Endothelial cell (in vitro differentiated cells): ENCODE measurements at regions not wholly inside any gene's neighbourhood (a gene's known extent, or its start where the extent isn't known, plus 50 kb on each side); places are given as distances from the start of the nearest gene placed in this dataset.

Experiments used
- DNase-seq: peaks from one replicate; pipeline ENCODE4 v3.0.0; 2021; ENCODE audit warnings: low spot score
- H3K27ac Mint-ChIP-seq: one replicate; pipeline ENCODE4 v1.8.0; 2021; ENCODE audit warnings: mixed read lengths, inconsistent platforms; ENCODE audit not compliant: unreplicated experiment
- H3K27me3 Mint-ChIP-seq: one replicate; pipeline ENCODE4 v1.8.0; 2021; ENCODE audit warnings: mild to moderate bottlenecking, moderate library complexity, mixed read lengths, inconsistent platforms; ENCODE audit not compliant: unreplicated experiment
- H3K36me3 Mint-ChIP-seq: one replicate; pipeline ENCODE4 v1.8.0; 2021; ENCODE audit warnings: mild to moderate bottlenecking, low read depth, mixed read lengths, inconsistent platforms; ENCODE audit not compliant: unreplicated experiment
- H3K4me1 Mint-ChIP-seq: one replicate; pipeline ENCODE4 v1.8.0; 2021; ENCODE audit warnings: mild to moderate bottlenecking, mixed read lengths, inconsistent platforms; ENCODE audit not compliant: unreplicated experiment
- H3K4me3 Mint-ChIP-seq: one replicate; pipeline ENCODE4 v1.8.0; 2021; ENCODE audit warnings: mild to moderate bottlenecking, mixed read lengths, inconsistent platforms; ENCODE audit not compliant: unreplicated experiment
- H3K9me3 Mint-ChIP-seq: one replicate; pipeline ENCODE4 v1.8.0; 2021; ENCODE audit warnings: mixed read lengths, inconsistent platforms; ENCODE audit not compliant: unreplicated experiment
- CTCF ChIP-seq: fragments of 200-600 bp; sonication (generic); IDR thresholded peaks from one replicate; pipeline ENCODE4 v1.5.0; 2021; ENCODE audit warnings: antibody characterized with exemption; ENCODE audit not compliant: unreplicated experiment

GRCh38 chr13:66111628-66112027, 1118.5 kb downstream of the PCDH9 start:
- Mint-ChIP-seq H3K27ac (no peak overlapping the region), H3K27me3 (no peaks in the 10 kb centered on the region), H3K4me1 (no peaks in the 10 kb centered on the region), H3K9me3 (no peaks in the 10 kb centered on the region), H3K36me3 (no peaks in the 10 kb centered on the region), H3K4me3 (no peak overlapping the region)
- no peak for DNase-seq
- no peak for TF ChIP-seq CTCF

GRCh38 chr13:66106246-66106645, 1123.9 kb downstream of the PCDH9 start:
- Mint-ChIP-seq H3K4me3 (no peak overlapping the region), H3K36me3 (no peaks in the 10 kb centered on the region), H3K9me3 (no peaks in the 10 kb centered on the region), H3K4me1 (no peaks in the 10 kb centered on the region), H3K27ac (no peak overlapping the region), H3K27me3 (no peaks in the 10 kb centered on the region)
- no peak for TF ChIP-seq CTCF
- DNase-seq: no peak

GRCh38 chr13:66102864-66103263, 1127.3 kb downstream of the PCDH9 start:
- Mint-ChIP-seq H3K36me3 (no peaks in the 10 kb centered on the region), H3K9me3 (no peaks in the 10 kb centered on the region), H3K4me1 (no peaks in the 10 kb centered on the region), H3K4me3 (no peak overlapping the region), H3K27me3 (no peaks in the 10 kb centered on the region), H3K27ac (no peak overlapping the region)
- DNase-seq: no peak
- no peak for TF ChIP-seq CTCF

DNA sequence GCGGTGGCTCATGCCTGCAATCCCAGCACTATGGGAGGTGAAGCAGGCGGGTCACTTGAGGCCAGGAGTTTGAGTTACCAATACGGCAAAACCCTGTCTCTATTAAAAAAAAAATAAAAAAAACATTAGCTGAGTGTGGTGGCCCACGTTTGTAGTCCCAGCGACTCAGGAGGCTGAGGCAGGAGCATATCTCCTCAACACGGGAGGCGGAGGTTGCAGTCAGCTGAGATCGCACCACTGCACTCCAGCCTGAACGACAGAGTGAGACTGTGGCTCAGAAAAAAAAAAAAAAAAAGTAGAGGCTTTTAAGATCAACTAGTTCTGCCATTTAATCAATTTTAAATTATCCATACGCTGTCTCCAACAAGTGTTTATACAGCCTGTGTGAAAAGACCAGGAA, 1130.3 kb downstream of the PCDH9 start:
- Mint-ChIP-seq H3K27ac (no peak overlapping the region), H3K4me1 (no peaks in the 10 kb centered on the region), H3K36me3 (no peaks in the 10 kb centered on the region), H3K9me3 (no peaks in the 10 kb centered on the region), H3K27me3 (no peaks in the 10 kb centered on the region), H3K4me3 (no peak overlapping the region)
- TF ChIP-seq CTCF: no peak
- DNase-seq: no peak

GRCh38 chr13:66098931-66099628, 1131.1 kb downstream of the PCDH9 start:
- TF ChIP-seq CTCF: no peak
- H3K4me1 Mint-ChIP-seq: no peaks in the 10 kb centered on the region
- no peak overlapping the region for H3K27ac Mint-ChIP-seq
- H3K4me3 Mint-ChIP-seq: no peak overlapping the region
- DNase-seq: no peak
- no peaks in the 10 kb centered on the region for H3K27me3 Mint-ChIP-seq
- H3K36me3 Mint-ChIP-seq: no peaks in the 10 kb centered on the region
- no peaks in the 10 kb centered on the region for H3K9me3 Mint-ChIP-seq
